ENCODE measurements at regions not wholly inside any gene's neighbourhood (a gene's known extent, or its start where the extent isn't known, plus 50 kb on each side); places are given as distances from the start of the nearest gene placed in this dataset.

DNA sequence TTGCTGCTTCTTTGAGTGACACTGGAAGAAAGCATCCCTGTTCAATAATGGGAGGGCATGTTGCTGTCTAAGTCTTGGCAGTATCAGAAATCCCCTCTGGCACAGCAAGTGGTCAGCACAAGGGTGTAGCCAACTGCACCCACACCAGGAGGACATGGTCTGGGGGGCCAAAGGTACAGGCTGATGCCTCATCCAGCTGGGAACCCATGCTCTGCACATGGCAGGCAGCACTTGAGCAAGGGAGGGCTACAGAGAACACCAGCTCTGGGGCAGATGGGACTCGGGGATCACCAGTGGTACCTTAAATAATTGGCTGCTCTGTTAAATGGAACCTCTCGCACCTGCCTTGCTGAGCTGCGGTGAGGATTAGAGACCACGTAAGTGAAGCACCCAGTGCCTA is 265.2 kb downstream of the SYK start:
- DNase-seq (ENCODE audit: low read depth) = no peak

GRCh38 chr9:91067306-91067860 is 265.8 kb downstream of the SYK start:
- no peak for DNase-seq (ENCODE audit: low read depth)

DNA sequence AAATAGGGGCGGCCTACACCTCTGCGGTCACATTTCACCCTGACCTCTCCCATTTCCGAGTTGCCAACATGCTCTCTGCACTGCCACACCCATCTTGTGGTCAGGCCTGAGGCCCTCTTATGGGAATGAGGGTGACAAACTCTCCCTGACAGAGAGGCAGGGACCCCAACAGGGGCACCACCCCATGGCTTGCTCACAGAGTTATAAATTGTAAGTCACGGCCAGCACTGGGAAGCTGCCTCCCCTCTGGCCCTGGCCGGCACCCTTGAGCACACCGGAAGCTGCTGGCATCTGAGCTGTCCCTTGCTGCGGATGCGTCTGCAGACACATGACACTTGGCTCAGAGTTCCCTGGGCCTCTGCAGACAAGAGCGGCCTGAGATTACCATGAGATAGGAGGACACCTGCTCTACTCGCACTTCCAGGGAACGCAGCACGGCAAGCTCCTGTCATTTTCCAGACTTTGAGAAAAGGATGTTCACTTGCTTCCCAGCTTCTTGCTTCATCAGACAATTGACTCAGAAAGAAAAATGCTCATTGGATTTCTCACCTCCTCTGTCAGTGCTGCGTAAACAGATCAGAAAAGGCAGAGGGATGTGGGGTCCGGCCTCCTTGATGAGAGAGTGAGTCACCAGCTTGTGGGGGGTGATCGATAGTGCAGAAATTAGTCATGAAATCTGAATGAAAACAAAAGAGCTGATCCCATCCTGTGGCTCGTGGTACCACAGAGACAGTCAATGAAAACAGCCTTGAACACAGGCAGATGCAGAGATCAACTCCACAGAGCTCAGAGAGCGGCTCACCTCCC is 269.8 kb downstream of the SYK start:
- DNase-seq (ENCODE audit: low read depth) = peak; percentile 80

- DNase-seq (ENCODE audit: low read depth) = no peak
Observed at GRCh38 chr9:91073049-91073810, 271.6 kb downstream of the SYK start.

- DNase-seq (ENCODE audit: low read depth) = no peak
Observed at GRCh38 chr9:91073811-91074771, 272.5 kb downstream of the SYK start.

- DNase-seq (ENCODE audit: low read depth) = no peak
Observed at GRCh38 chr9:91074866-91075265, 273.2 kb downstream of the SYK start.

GRCh38 chr9:91075279-91075678 is 273.7 kb downstream of the SYK start:
- DNase-seq (ENCODE audit: low read depth) = no peak

DNA sequence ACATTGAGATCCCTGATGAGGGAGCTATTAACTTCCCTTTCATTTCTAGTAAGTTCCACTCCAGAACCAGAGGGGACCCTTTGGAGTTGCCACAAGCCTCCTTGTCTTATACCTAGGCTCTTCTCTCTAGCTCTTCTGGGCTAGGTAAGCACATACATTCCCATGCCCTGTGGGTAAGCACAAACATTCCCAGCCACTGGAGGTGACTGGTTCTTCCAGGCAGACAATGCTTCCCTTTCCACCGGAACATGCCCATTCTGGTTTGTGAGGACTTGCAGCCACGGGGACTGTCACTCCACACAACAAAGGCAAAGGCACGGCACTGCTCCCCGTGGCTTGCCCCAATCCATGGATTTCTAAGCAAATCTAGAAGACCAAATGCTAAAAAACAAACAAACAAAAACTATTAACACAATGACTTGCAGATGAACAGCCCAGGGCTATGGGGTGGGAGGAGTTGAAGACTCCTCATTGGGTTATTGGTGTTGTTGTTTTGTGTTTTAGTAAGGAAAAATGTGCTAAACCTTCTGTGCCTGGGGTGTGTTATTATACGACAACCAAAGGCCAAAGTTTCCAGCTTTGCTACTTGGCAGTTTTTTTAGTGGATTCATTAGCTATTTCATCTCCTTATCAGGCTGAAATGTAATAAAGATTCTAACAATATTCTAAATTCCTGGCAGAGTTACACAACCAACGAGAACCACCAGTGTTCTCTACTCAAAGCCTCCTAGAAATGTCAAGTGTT is 276.2 kb downstream of the SYK start:
- no peak for DNase-seq (ENCODE audit: low read depth)

- no peak for DNase-seq (ENCODE audit: low read depth)
Observed at GRCh38 chr9:91078369-91078695, 276.7 kb downstream of the SYK start.

DNA sequence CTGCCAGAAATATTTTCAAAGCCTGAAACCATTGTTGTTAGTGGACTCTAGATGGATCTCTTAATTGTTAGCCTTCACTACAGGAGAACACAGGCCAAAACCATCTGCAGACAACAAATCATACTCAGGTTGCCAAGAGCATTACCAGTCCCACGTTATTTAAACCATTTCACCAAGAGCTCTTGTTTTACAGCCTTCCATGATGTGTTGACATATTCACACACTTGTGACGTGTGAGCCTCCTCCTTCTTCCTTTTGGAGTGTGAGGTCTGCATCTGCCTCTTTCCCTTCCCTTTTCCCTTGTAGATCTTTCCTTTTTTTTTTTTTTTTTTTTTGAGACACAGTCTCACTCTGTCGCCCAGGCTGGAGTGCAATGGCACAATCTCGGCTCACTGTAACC is 279.0 kb downstream of the AUH start:
- DNase-seq (ENCODE audit: low read depth) = no peak

DNA sequence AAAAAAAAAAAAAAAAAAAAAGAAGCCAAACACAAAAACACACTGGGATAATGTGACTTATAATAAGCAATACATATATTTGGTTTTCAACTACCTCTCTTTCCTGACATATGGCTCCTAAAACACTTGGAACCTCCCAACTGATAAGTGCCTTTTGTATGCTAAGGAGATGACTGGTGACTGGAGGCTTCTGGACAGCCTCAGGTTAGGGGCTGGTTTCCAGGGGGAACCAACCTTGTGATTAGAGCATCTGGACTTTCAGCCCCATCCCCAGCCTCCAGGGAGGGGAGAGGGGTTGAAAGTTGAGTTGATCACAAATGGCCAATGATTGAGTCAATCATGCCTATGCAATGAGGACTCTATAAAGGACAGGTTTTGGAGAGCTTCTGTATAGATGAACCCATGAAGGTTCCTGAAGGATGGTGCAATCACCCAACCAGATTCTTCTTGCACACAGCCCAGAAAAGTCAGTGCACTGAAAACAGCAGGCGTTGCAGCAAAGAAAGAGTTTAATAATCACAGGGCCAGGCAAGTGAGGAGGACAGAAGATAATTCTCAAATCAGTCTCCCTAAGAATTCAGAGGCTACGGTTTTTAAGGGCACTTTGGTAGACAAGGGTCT is 276.7 kb downstream of the AUH start:
- DNase-seq (ENCODE audit: low read depth) = no peak

- DNase-seq (ENCODE audit: low read depth) = no peak
Observed at GRCh38 chr9:91085517-91086291, 276.0 kb downstream of the AUH start.

DNA sequence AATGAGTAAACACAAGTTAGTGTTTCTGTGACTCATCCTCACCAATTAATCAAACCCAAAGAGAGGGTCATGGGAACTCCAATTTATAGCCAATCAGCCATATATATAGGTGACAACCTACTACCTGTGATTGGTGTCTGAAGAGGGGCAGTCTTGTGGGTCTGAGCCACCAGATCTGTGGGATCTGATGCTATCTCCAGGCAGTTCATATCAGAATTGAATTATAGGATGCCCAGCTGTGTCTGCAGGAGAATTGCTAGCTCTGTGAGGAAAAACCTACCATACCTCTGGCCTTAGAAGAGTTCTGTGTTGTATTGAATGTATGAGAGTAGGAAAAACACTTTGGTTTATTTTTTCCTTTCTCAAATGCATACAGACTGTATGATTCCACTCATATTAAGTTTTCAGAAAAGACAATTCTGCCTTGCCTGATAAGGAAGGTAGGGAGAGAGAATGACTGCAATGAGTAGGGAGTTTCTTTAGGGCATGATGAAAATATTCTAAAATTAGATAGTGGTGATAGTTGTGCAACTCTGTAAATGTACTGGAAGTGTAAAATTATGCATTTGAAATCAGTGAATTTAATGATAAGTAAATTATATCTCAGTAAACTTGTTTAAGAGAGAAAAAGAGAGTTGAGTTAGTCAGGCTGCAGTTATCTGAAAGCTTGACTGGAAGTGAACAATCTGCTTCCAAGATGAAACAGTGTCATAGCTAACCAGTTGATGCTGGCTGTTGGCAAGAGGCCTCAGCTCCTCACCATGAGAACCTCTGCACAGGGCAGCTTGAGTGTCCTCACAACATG is 274.9 kb downstream of the AUH start:
- no peak for DNase-seq (ENCODE audit: low read depth)

- no peak for DNase-seq (ENCODE audit: low read depth)
Observed at GRCh38 chr9:91087462-91087759, 274.3 kb downstream of the AUH start.

DNA sequence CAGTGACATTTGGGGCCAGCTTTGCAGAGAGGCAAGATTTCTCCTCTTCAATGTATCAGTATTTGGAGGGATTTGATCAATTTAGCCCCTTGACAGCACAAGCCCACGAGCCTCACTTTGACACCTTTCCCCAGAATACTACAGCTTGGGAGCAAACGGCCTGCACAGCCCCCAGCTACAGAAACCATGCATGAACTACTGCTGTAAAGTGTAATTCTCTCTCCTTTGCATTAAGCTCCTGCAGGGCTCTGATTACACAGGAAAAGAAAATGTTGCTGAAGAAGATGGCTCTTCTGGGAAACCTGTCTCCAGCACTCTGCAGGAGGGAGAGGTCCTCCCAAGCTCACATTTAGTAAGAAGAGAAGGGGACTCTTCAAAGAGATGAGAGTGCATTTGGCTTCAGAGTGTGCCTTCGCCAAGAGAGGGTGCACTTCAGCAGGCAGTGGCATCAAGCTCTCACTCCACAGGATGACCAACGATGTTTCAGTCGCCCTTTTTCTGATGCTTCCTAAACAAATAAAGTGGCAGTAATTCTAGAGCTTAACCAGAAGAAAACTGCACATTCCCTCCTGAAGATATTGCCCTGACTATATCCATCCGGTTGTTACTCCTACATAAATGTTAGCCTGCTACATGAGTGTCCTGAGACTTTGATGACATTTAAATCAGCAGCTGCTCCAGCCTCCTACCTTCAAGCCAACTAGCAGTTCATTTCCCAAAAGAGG is 272.2 kb downstream of the AUH start:
- DNase-seq (ENCODE audit: low read depth) = peak; percentile 68

DNA sequence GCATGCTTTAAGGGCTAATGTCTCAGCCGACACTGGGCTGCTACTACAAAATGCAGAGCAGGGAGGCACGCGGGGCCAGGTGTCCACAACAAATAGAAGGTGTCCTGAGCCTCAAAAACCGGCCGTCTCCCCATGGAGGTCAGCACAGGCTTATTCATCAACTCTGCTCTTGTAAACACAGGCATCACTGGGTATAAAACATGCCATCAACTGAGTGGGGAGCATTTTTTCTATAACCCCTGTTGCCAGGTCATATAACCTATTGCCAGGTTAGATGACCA is 271.6 kb downstream of the AUH start:
- DNase-seq (ENCODE audit: low read depth) = no peak

GRCh38 chr9:91092214-91092613 is 269.5 kb downstream of the AUH start:
- DNase-seq (ENCODE audit: low read depth) = no peak

GRCh38 chr9:91094324-91095088 is 267.2 kb downstream of the AUH start:
- DNase-seq (ENCODE audit: low read depth) = no peak

All from RPMI7951 (cell line).